ENCODE measurements at regions not wholly inside any gene's neighbourhood (a gene's known extent, or its start where the extent isn't known, plus 50 kb on each side); places are given as distances from the start of the nearest gene placed in this dataset.

- H3K4me3 ChIP-seq = no peak overlapping the region
- peaks cover 0 to 42% (median 8%) of the 10 kb centered on the region in 12 donors for H3K9me3 ChIP-seq
- H3K27ac ChIP-seq = no peak overlapping the region
- WGBS, 4 donors = 73 to 91% (median 84%) methylated on average over 2 of the region's 2 CpGs
- no peaks in the 10 kb centered on the region for H3K36me3 ChIP-seq
- ATAC-seq = no peak
- no peak for DNase-seq
- intact Hi-C loops (cut with DNase I) = no loop called here
- TF ChIP-seq, protein P1, sequence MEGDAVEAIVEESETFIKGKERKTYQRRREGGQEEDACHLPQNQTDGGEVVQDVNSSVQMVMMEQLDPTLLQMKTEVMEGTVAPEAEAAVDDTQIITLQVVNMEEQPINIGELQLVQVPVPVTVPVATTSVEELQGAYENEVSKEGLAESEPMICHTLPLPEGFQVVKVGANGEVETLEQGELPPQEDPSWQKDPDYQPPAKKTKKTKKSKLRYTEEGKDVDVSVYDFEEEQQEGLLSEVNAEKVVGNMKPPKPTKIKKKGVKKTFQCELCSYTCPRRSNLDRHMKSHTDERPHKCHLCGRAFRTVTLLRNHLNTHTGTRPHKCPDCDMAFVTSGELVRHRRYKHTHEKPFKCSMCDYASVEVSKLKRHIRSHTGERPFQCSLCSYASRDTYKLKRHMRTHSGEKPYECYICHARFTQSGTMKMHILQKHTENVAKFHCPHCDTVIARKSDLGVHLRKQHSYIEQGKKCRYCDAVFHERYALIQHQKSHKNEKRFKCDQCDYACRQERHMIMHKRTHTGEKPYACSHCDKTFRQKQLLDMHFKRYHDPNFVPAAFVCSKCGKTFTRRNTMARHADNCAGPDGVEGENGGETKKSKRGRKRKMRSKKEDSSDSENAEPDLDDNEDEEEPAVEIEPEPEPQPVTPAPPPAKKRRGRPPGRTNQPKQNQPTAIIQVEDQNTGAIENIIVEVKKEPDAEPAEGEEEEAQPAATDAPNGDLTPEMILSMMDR (IDR thresholded peaks at IDR 0.05) = no peak
- no peak for TF ChIP-seq POLR2A (IDR thresholded peaks at IDR 0.05)
- H3K4me1 ChIP-seq = no peaks in the 10 kb centered on the region
- H3K27me3 ChIP-seq = no peaks in the 10 kb centered on the region
These were observed 1093.0 kb upstream of the PCDH9 start for GRCh38 chr13:68323124-68323523.

- DNase-seq = no peak
- Histone ChIP-seq H3K9me3 (peaks cover 0 to 47% (median 8%) of the 10 kb centered on the region in 12 donors), H3K27me3 (no peaks in the 10 kb centered on the region), H3K4me3 (no peak overlapping the region), H3K27ac (no peak overlapping the region), H3K4me1 (no peaks in the 10 kb centered on the region), H3K36me3 (no peaks in the 10 kb centered on the region)
- no peak for ATAC-seq
- intact Hi-C loops (cut with DNase I) = no loop called here
- WGBS, 4 donors = 69 to 80% (median 77%) methylated on average over 2 of the region's 2 CpGs
- TF ChIP-seq, protein P1 (IDR thresholded peaks at IDR 0.05) = no peak
- TF ChIP-seq POLR2A (IDR thresholded peaks at IDR 0.05) = no peak
These were observed 1089.2 kb upstream of the PCDH9 start for GRCh38 chr13:68319384-68319783.

DNA sequence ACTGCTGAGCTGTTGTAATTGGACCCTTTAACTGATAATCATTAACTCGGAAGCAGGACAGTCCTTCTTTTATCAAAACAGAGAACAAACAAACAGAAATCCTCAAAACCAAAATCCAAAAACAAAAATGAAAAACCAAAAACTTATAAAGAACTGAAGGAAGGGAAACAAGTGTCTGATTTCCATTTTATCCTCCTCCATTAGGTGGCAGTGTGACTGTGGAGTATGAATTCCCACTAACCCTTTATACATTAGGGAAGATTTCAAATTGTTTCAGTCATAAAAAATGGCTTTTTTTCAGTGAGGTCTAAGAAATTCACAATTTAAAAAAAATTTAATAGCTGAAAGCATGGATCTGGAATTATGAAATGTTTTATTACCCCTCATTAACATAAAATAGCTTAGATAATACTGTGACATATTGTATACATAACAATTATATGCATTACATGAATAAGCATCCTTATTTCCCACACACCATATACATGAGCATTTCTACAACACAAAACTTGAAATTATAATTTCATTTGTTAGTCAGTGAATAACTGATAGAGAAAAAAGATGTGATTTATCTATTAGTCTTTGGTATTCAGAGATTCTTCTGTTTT is 1074.3 kb upstream of the PCDH9 start:
- ATAC-seq = no peak
- TF ChIP-seq, protein P1 (IDR thresholded peaks at IDR 0.05) = peak; percentile 27 to 57 (median 39)
- no peak for TF ChIP-seq POLR2A (IDR thresholded peaks at IDR 0.05)
- no peak overlapping the region for H3K4me3 ChIP-seq
- DNase-seq = no peak
- 7 to 23% (median 11%) methylated on average over 1 of the region's 1 CpG for WGBS, 4 donors
- H3K27me3 ChIP-seq = no peaks in the 10 kb centered on the region
- no peaks in the 10 kb centered on the region for H3K36me3 ChIP-seq
- intact Hi-C loops (cut with DNase I) = loop anchor here in 5 of 10 donors (2.0 to 10.0 kb wide), 2 partner anchors 620 to 622 kb away; no protein-coding TSS in a partner anchor
- H3K9me3 ChIP-seq = no peaks in the 10 kb centered on the region
- H3K27ac ChIP-seq = no peak overlapping the region
- H3K4me1 ChIP-seq = no peaks in the 10 kb centered on the region

- Histone ChIP-seq H3K36me3 (no peaks in the 10 kb centered on the region), H3K9me3 (no peaks in the 10 kb centered on the region), H3K4me3 (no peak overlapping the region), H3K27ac (no peak overlapping the region), H3K4me1 (no peaks in the 10 kb centered on the region), H3K27me3 (no peaks in the 10 kb centered on the region)
- intact Hi-C loops (cut with DNase I) = no loop called here
- DNase-seq (no peak), ATAC-seq (no peak)
- TF ChIP-seq, protein P1 (IDR thresholded peaks at IDR 0.05) = no peak
- TF ChIP-seq POLR2A (IDR thresholded peaks at IDR 0.05) = no peak
These were observed 1063.5 kb upstream of the PCDH9 start for GRCh38 chr13:68293631-68294030.

Data from heart left ventricle (tissue), 16 donors.